ENCODE measurements at regions not wholly inside any gene's neighbourhood (a gene's known extent, or its start where the extent isn't known, plus 50 kb on each side); places are given as distances from the start of the nearest gene placed in this dataset.

DNA sequence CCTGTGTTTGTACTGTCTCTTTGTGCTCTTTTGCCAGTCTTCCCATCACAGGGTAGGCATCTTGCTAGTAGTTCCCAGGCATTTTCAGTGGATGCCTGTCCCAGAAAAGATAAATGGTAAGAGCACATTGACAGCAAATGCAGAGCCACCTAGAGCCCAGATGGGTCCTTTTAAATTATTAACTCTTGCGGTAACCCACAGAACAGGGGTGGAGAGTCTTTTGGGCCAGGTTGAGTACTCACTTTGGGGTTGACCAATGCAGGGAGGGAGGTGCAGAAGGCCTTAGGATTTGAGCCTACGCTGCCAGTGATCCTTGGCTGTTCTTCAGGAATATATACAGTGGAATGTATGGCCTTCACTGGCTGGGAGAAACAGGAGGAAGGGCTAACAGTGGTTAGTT is 173.8 kb downstream of the MSN start:
- TF ChIP-seq POLR2A (IDR thresholded peaks at IDR 0.05; ENCODE audit: low read length) (no peak), GATA1 (IDR thresholded peaks at IDR 0.05; ENCODE audit: low read depth, low read length) (no peak)
